HG02763 (cell line): ENCODE measurements at regions not wholly inside any gene's neighbourhood (a gene's known extent, or its start where the extent isn't known, plus 50 kb on each side); places are given as distances from the start of the nearest gene placed in this dataset.

Experiments used
- ATAC-seq: cut with Tn5 transposase; IDR thresholded peaks from one replicate; pipeline ENCODE4 v1.9.1; 2021; ENCODE audit warnings: mild to moderate bottlenecking, moderate library complexity; ENCODE audit not compliant: unreplicated experiment

GRCh38 chr5:110064603-110065268 lies 375.0 kb downstream of the MAN2A1 start:
- no peak for ATAC-seq

- no peak for ATAC-seq
Measured at GRCh38 chr5:110070836-110071235, 381.1 kb downstream of the MAN2A1 start.

GRCh38 chr5:110072651-110073050 lies 382.9 kb downstream of the MAN2A1 start:
- no peak for ATAC-seq

GRCh38 chr5:110073534-110073933 lies 383.8 kb downstream of the MAN2A1 start:
- no peak for ATAC-seq

GRCh38 chr5:110075656-110076055 lies 385.9 kb downstream of the MAN2A1 start:
- no peak for ATAC-seq

DNA sequence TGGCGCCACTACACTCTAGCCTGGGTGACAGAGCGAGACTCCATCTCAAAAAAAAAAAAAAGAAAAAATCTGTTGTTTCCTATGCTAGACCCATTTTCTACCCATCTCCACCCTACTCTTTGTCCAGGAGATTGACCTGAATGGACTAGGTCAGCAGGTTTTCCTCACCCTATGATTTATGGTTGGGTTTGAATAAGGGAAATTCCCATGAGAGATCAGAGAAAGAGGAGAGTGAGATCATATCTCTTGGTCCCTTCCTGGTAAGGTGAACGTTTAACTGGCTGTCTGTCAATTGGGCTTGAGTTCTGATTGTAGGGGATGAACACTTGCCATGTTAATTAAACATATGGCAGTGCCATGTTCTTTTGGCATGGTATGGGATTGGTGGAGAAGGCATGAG lies 387.4 kb downstream of the MAN2A1 start:
- ATAC-seq = no peak

DNA sequence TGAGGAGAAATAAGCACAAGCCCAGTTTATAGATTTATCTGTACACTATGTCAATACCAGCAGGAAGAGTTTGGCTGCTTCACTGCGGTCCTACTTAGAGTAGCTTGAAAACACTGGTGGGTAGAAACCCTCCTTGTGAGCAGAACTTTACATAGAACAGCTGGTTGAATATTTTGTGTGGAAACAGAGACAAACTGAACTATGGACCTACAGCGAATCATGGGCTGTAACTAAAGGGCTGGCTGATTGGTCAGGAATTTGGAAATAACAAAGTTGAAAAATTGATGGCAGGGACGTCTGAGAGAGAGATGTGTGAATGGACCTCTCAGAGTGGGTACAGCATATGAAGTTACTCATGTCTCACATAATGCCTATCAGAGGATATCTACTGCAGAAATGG lies 392.5 kb downstream of the MAN2A1 start:
- ATAC-seq = no peak

DNA sequence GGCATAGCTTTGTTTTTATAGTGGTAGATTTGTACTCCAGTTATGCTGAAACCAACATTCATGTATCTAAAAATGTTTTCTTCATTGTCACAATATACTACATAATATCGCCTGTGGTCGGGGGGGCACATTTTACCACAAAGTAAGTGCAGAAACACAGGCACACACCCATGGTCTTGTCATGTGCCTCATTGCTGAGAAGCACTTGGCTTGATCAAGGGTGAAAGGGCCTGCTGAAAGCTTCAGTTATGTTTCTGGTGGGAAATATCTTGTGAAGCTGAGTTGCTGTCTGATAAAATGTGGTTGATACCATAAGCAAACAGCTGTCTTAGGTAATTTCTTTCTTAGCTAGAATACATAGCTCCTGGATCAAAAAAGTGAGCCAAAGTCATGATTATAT lies 393.1 kb downstream of the MAN2A1 start:
- ATAC-seq = no peak

DNA sequence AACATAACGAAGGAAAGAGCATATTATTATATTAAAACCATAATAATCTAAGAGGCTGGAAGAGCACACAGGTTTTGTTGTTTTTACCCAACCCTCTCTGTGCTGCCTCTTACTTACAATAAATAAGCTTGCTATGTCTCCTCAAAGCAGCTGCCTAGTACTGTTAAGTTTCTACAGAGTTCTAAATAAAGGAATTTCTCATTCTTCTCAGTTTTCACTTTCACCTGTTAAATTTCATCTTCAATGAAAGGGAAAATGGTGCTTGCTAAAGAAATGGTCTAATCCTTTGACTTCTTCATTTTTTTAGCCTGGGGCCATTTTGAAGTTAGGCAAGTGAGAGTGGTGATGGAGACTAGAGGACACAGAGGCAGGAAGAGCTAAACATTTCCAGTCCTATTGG lies 396.1 kb downstream of the MAN2A1 start:
- no peak for ATAC-seq

GRCh38 chr5:110086658-110087388 lies 397.1 kb downstream of the MAN2A1 start:
- ATAC-seq = no peak

- no peak for ATAC-seq
Measured at GRCh38 chr5:110087829-110088228, 398.1 kb downstream of the MAN2A1 start.

GRCh38 chr5:110088676-110089436 lies 399.1 kb downstream of the MAN2A1 start:
- no peak for ATAC-seq

DNA sequence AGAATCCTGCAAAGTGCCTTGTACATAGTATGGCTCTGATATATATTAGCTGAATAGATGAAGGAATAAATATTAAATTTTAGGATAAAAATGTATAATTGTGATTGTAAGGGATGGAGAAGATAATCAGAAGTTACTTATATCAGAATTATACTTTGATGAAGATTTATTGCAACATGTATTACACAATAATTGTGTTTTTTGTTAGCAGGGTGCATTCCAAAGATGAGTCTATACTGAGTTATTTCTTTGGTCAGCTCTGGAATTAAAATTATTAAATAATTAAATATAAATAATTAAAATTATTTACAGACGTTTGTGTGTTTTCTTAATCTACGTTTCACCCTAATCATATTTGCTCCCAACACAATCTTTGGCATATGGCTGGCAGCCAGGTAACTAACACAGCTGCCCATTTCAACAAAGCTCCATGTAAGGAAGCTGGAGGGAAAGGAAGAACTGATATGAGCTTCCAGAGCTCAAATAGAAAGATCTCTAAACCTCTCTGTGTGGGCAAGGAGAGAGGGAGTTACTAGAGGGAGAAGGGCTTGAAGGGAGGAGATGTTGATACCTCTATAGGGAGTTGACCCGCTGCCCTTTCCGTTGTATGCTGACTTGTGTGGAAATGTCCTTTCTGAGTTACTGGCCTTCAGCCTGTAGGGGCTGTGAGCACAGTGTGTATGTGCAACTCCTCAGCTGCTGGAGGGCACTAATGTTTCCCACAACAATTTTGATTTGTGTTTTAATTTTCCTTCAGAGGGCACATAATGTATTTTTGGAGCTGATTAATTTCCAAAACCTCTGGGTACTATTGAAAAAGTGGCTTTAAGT lies 403.4 kb downstream of the MAN2A1 start:
- ATAC-seq = no peak

- ATAC-seq = no peak
Measured at GRCh38 chr5:110094109-110094508, 404.4 kb downstream of the MAN2A1 start.

GRCh38 chr5:110094548-110094947 lies 404.8 kb downstream of the MAN2A1 start:
- no peak for ATAC-seq

- no peak for ATAC-seq
Measured at GRCh38 chr5:110096419-110096818, 406.7 kb downstream of the MAN2A1 start.

GRCh38 chr5:110099572-110099971 lies 409.8 kb downstream of the MAN2A1 start:
- ATAC-seq = no peak

DNA sequence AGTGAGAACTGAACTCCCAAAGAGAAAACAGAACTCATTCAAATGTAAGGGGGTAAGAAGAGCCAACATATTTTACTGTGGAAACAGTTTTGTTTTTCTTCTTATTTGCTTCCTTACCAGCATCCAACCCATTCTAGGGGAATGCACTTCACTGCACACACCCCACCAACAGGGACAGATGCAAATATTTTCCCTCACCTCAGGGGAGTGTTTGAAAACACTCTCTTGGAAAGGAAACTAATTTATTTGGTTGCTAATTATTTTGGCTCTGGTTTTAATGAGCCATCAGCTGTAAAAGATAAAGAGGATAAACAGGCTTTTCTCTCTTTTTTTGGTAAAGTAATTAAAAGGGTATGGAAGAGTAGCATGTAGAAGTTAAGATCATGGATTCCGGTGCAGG lies 413.4 kb downstream of the MAN2A1 start:
- no peak for ATAC-seq

- no peak for ATAC-seq
Measured at GRCh38 chr5:110104060-110104725, 414.5 kb downstream of the MAN2A1 start.
